Spleen (tissue), 7 donors: ENCODE measurements at regions not wholly inside any gene's neighbourhood (a gene's known extent, or its start where the extent isn't known, plus 50 kb on each side); places are given as distances from the start of the nearest gene placed in this dataset.

Source experiments
- CTCF ChIP-seq, 11 experiments: fragments of 200-600 bp in 7 of 11; fragments of 450-650 bp in 4 of 11; sonication (generic) in 4 of 11; IDR thresholded peaks in 8 of 11; conservative IDR thresholded peaks in 3 of 11; 1 replicate in 7 of 11; 2 replicates in 4 of 11; pipeline versions ENCODE4 v1.4.0 to v1.8.0; 2016 to 2021; ENCODE audit warnings: antibody characterized with exemption in 11 of 11, inconsistent platforms in 4 of 11, mild to moderate bottlenecking in 1 of 11
- POLR2A ChIP-seq, 3 donors: fragments of 450-650 bp; IDR thresholded peaks; one replicate each; pipeline ENCODE4 v1.5.1; 2017; ENCODE audit warnings: antibody characterized with exemption in 3 of 3, mild to moderate bottlenecking in 1 of 3
- donor health status: DM: no; HTN: no; CAD: no; lungs with moderate emphysema.
- donor health status: DM: no; HTN: no; CAD: no.
- donor health status: DM: no; HTN: no; CAD: no.

GRCh38 chr3:110311541-110311940, 760.1 kb upstream of the NECTIN3 start:
- TF ChIP-seq CTCF (IDR thresholded peaks at IDR 0.05 in 8 of 11, conservative IDR thresholded peaks at IDR 0.05 in 3 of 11) (no peak), POLR2A (IDR thresholded peaks at IDR 0.05) (no peak)
